Suprapubic skin (tissue), 4 donors: ENCODE measurements at regions not wholly inside any gene's neighbourhood (a gene's known extent, or its start where the extent isn't known, plus 50 kb on each side); places are given as distances from the start of the nearest gene placed in this dataset.

Experiments used
- DNase-seq, 2 donors: peaks; one replicate each; pipeline ENCODE4 v3.0.0-alpha.2; 2019; ENCODE audit warnings: low spot score in 2 of 2
- H3K27ac ChIP-seq: fragments of 200-600 bp; sonication (generic); one replicate; pipeline ENCODE4 v1.5.1; 2019
- H3K27me3 ChIP-seq: fragments of 200-600 bp; sonication (generic); one replicate; pipeline ENCODE4 v1.5.1; 2019
- H3K36me3 ChIP-seq: fragments of 200-600 bp; sonication (generic); one replicate; pipeline ENCODE4 v1.5.1; 2019
- H3K4me1 ChIP-seq: fragments of 200-600 bp; sonication (generic); one replicate; pipeline ENCODE4 v1.5.1; 2019
- H3K4me3 ChIP-seq: fragments of 200-600 bp; sonication (generic); one replicate; pipeline ENCODE4 v1.5.1; 2019; ENCODE audit warnings: mild to moderate bottlenecking
- H3K9me3 ChIP-seq: fragments of 200-600 bp; sonication (generic); one replicate; pipeline ENCODE4 v1.5.1; 2019
- EP300 ChIP-seq: sonication (generic); formaldehyde crosslinking; IDR thresholded peaks from one replicate; pipeline ENCODE4 v1.6.1; 2017; ENCODE audit warnings: antibody characterized with exemption
- POLR2A ChIP-seq, 2 donors: fragments of 450-650 bp; IDR thresholded peaks; one replicate each; pipeline ENCODE4 v1.6.1; 2017; ENCODE audit warnings: antibody characterized with exemption in 2 of 2, mild to moderate bottlenecking in 2 of 2, moderate library complexity in 2 of 2
- POLR2AphosphoS5 ChIP-seq, 3 donors: sonication (generic); formaldehyde crosslinking; IDR thresholded peaks; one replicate each; pipeline ENCODE4 v1.6.1; 2017; ENCODE audit warnings: antibody characterized with exemption in 3 of 3
- whole genome bisulfite sequencing: methylation state at CpG from one replicate; pipeline ENCODE4 v1.1.5; 2018; 5-methylcytosine and 5-hydroxymethylcytosine counted together
- TF ChIP-seq, protein P1 (sequence below), 2 donors: fragments of 200-600 bp in 1 of 2; fragments of 450-650 bp in 1 of 2; sonication (generic) in 1 of 2; IDR thresholded peaks; one replicate each; pipeline ENCODE4 v1.5.1; 2016 to 2019; ENCODE audit warnings: antibody characterized with exemption in 2 of 2, mild to moderate bottlenecking in 1 of 2, moderate library complexity in 1 of 2

DNA sequence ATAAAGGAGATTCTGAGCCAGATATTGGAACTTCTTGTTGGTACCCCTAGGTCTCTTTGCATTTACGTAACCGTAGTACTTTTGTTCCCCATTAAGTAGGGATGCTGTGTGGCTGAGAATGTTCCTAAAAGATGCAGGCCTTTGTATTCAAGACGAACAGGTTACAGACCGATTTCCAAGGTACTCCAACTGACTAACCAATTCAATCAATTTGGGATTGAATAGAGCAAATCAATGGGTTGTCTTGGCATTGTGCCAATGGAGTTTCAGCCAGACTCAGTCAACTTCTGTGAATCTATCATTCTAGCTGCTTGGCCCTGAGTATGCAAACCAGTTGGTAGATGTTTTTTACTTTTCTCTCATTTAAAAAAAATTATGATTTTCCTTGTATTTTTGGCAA is 347.3 kb upstream of the NPVF start:
- 96% methylated on average over 4 of the region's 4 CpGs for WGBS
- no peak for DNase-seq
- H3K36me3 ChIP-seq = no peaks in the 10 kb centered on the region

DNA sequence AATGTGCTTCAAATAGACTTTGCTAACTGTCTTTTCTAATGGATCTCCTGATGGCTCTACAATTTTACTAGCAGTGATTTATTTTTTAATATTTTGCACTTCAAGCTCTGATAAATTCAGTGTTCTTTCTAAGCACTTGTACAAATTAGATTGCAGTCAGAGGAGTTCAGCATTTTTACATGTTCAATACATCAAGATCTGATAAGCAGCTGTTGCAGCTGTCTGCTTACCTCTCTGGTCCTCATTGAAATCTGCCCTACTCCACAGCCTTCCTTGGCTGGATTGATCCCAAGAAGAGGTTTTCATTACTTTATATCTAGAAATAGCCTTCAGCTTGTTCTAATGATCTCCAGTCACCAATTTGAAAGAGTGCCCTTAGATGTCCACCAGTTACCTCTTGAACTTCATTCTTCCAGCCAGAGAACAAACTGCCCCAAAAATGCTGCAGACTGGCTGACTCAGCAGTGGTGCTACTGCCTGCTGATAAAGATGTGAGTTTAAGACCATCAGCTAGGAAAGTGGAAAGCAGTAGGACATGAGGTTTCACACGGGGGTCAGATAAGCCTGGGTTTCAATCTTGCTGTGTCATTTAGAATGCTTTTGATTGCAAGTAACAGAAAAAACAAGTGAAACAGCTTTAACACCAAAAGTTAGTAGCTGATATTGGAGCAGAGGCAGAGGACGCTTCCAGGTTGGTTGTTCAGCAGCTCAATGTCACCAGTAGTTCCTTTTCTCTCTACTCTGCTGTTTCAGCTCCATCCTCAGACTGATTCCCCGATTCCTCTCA is 350.9 kb upstream of the NPVF start:
- H3K4me3 ChIP-seq = no peak overlapping the region
- no peaks in the 10 kb centered on the region for H3K27me3 ChIP-seq
- no peaks in the 10 kb centered on the region for H3K36me3 ChIP-seq
- no peaks in the 10 kb centered on the region for H3K9me3 ChIP-seq
- DNase-seq = no peak
- TF ChIP-seq POLR2A (IDR thresholded peaks at IDR 0.05) (no peak), EP300 (no peak), POLR2AphosphoS5 (IDR thresholded peaks at IDR 0.05) (no peak)
- TF ChIP-seq, protein P1, sequence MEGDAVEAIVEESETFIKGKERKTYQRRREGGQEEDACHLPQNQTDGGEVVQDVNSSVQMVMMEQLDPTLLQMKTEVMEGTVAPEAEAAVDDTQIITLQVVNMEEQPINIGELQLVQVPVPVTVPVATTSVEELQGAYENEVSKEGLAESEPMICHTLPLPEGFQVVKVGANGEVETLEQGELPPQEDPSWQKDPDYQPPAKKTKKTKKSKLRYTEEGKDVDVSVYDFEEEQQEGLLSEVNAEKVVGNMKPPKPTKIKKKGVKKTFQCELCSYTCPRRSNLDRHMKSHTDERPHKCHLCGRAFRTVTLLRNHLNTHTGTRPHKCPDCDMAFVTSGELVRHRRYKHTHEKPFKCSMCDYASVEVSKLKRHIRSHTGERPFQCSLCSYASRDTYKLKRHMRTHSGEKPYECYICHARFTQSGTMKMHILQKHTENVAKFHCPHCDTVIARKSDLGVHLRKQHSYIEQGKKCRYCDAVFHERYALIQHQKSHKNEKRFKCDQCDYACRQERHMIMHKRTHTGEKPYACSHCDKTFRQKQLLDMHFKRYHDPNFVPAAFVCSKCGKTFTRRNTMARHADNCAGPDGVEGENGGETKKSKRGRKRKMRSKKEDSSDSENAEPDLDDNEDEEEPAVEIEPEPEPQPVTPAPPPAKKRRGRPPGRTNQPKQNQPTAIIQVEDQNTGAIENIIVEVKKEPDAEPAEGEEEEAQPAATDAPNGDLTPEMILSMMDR (IDR thresholded peaks at IDR 0.05) = no peak
- H3K4me1 ChIP-seq = no peaks in the 10 kb centered on the region
- no peak overlapping the region for H3K27ac ChIP-seq
- 76% methylated on average over 3 of the region's 3 CpGs for WGBS

More for the DNA sequence above, 347.3 kb upstream of the NPVF start:
- Histone ChIP-seq H3K9me3 (no peaks in the 10 kb centered on the region), H3K27ac (no peak overlapping the region), H3K4me1 (no peaks in the 10 kb centered on the region), H3K4me3 (no peak overlapping the region), H3K27me3 (no peaks in the 10 kb centered on the region)
- TF ChIP-seq POLR2A (IDR thresholded peaks at IDR 0.05) = no peak
- no peak for TF ChIP-seq POLR2AphosphoS5 (IDR thresholded peaks at IDR 0.05)
- no peak for TF ChIP-seq EP300
- TF ChIP-seq, protein P1 (IDR thresholded peaks at IDR 0.05) = no peak

DNA sequence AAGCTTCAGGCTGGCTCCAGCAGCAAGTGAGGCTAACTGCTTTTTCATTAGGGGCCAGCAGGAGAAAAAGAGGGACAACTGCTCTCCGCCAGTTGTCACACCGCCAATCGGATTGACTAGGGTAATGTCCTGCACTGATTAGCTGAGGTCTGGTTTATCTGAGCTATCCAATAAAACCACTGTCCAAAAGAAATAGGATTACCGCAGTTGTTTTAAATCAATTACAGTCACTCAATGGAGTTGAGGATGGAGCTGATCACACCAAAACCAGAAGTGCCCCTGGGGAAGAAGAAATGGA is 351.4 kb upstream of the NPVF start:
- TF ChIP-seq EP300 (no peak), POLR2AphosphoS5 (IDR thresholded peaks at IDR 0.05) (no peak), POLR2A (IDR thresholded peaks at IDR 0.05) (no peak)
- TF ChIP-seq, protein P1 (IDR thresholded peaks at IDR 0.05) = no peak
- DNase-seq = no peak
- WGBS = 92% methylated on average over 4 of the region's 4 CpGs

DNA sequence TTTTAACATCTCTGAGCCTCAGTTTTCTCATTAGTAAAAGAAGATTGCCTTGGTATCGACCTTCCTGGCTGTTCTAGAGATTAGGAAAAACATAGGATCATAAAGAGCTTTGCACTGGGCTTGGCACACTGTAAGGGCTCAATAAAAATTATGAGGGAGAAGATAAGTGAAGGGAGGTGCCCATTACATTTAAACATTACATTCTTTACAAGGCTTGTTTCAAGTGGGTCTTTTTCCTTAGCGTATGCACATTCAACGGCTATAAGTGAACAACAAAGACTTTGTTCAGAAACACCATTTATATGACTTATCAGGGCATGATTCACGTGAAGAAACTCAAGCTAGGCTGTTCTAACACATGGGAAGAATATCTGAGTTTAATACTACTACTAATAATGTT is 351.9 kb upstream of the NPVF start:
- H3K27me3 ChIP-seq = no peaks in the 10 kb centered on the region
- no peaks in the 10 kb centered on the region for H3K36me3 ChIP-seq
- no peak overlapping the region for H3K4me3 ChIP-seq
- H3K9me3 ChIP-seq = no peaks in the 10 kb centered on the region
- H3K27ac ChIP-seq = no peak overlapping the region
- WGBS = 87% methylated on average over 4 of the region's 4 CpGs
- DNase-seq = no peak
- no peak for TF ChIP-seq POLR2A (IDR thresholded peaks at IDR 0.05)
- H3K4me1 ChIP-seq = no peaks in the 10 kb centered on the region

More for the DNA sequence above, 351.4 kb upstream of the NPVF start:
- Histone ChIP-seq H3K27ac (no peak overlapping the region), H3K9me3 (no peaks in the 10 kb centered on the region), H3K36me3 (no peaks in the 10 kb centered on the region), H3K4me1 (no peaks in the 10 kb centered on the region), H3K27me3 (no peaks in the 10 kb centered on the region), H3K4me3 (no peak overlapping the region)

DNA sequence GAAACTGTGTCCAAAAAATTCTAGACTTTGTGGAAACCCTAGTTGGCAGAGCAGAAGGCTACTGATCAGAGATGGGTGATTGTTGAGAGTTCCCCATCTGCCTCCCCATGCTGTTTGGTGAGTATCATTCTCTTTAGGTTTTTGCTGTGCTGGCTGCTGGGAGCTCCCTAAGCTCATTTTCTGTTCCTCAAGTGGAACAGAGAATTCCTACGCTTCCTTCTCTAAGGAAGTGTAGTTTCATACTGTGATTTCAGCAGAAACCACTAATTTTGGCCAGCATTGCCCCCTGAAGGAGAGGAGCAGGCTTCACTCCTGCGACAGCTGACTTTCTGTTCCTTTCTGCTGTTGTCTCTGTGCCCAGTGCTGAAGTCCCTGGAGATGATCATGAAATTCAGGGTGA is 355.3 kb upstream of the NPVF start:
- no peak overlapping the region for H3K27ac ChIP-seq
- TF ChIP-seq EP300 (no peak), POLR2A (IDR thresholded peaks at IDR 0.05) (no peak), POLR2AphosphoS5 (IDR thresholded peaks at IDR 0.05) (no peak)
- TF ChIP-seq, protein P1 (IDR thresholded peaks at IDR 0.05) = no peak
- no peak for DNase-seq
- no peaks in the 10 kb centered on the region for H3K4me1 ChIP-seq
- no peak overlapping the region for H3K4me3 ChIP-seq
- H3K9me3 ChIP-seq = no peaks in the 10 kb centered on the region
- 82% methylated on average over 2 of the region's 2 CpGs for WGBS
- no peaks in the 10 kb centered on the region for H3K36me3 ChIP-seq
- no peaks in the 10 kb centered on the region for H3K27me3 ChIP-seq
